Fibroblast of lung (primary cell): ENCODE measurements at regions not wholly inside any gene's neighbourhood (a gene's known extent, or its start where the extent isn't known, plus 50 kb on each side); places are given as distances from the start of the nearest gene placed in this dataset.

ENCODE experiments used
- CTCF ChIP-seq, 2 donors: IDR thresholded peaks in 1 of 2; conservative IDR thresholded peaks in 1 of 2; 1 replicate in 1 of 2; 2 replicates in 1 of 2; pipeline ENCODE4 v1.5.1; 2011 to 2012; ENCODE audit warnings: low read length in 2 of 2, control low read depth in 1 of 2, inconsistent platforms in 1 of 2, low read depth in 1 of 2, mild to moderate bottlenecking in 1 of 2
- EZH2 ChIP-seq: IDR thresholded peaks from 2 replicates; pipeline ENCODE4 v1.5.1; 2012; ENCODE audit warnings: low read length, control low read depth, mild to moderate bottlenecking; ENCODE audit errors: missing control alignments

GRCh38 chr4:19592391-19592790 is 659.3 kb upstream of the SLIT2 start:
- no peak for TF ChIP-seq CTCF (conservative IDR thresholded peaks at IDR 0.05 in 1 of 2, IDR thresholded peaks at IDR 0.05 in 1 of 2; ENCODE audit: low read depth in 1 of 2, low read length in 2 of 2)
- no peak for TF ChIP-seq EZH2
